Memory B cell (primary cell): ENCODE measurements at regions not wholly inside any gene's neighbourhood (a gene's known extent, or its start where the extent isn't known, plus 50 kb on each side); places are given as distances from the start of the nearest gene placed in this dataset.

ENCODE experiments used
- ATAC-seq: fragments of 150-1000 bp; cut with Tn5 transposase; 2 replicates; pipeline ENCODE4 v1.10.0; 2021; ENCODE audit warnings: low read depth, mild to moderate bottlenecking, moderate library complexity
- DNase-seq, 2 donors: peaks; one replicate each; pipeline ENCODE4 v3.0.0; 2022; ENCODE audit warnings: low spot score in 2 of 2
- H3K27ac Mint-ChIP-seq: one replicate; pipeline ENCODE4 v1.8.0; 2022; ENCODE audit warnings: mild to moderate bottlenecking, moderate library complexity, mixed read lengths
- H3K27me3 Mint-ChIP-seq: one replicate; pipeline ENCODE4 v1.8.0; 2022; ENCODE audit warnings: mixed read lengths
- H3K36me3 Mint-ChIP-seq: one replicate; pipeline ENCODE4 v1.8.0; 2022; ENCODE audit warnings: mild to moderate bottlenecking, mixed read lengths
- H3K4me1 Mint-ChIP-seq: one replicate; pipeline ENCODE4 v1.8.0; 2022; ENCODE audit warnings: mixed read lengths
- H3K4me3 Mint-ChIP-seq: one replicate; pipeline ENCODE4 v1.8.0; 2022; ENCODE audit warnings: mild to moderate bottlenecking, moderate library complexity, mixed read lengths
- H3K9me3 Mint-ChIP-seq: one replicate; pipeline ENCODE4 v1.8.0; 2022; ENCODE audit warnings: mixed read lengths

DNA sequence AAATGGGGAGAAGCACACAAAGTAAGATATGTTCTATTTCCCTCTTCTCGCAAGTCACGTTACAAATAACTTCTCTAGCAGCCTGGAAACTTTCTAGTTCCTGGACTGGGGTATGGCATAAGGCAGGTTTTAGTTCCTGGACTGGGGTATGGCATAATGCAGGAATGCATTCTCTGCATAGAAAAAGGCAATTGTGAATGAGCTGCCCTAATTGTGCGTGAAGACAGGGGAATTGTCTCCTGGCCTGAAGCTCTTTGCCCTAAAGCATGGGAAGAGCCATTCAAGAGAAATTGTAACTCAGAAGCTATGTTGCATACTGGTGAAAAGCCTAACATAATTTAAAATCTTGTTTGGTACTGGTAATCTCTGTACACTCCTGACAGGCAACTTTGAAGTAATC, 54.3 kb upstream of the CBLB start:
- Mint-ChIP-seq H3K4me1 (peaks cover 3% of the 10 kb centered on the region), H3K36me3 (peaks cover 3% of the 10 kb centered on the region), H3K27ac (no peak overlapping the region), H3K4me3 (no peak overlapping the region), H3K27me3 (no peaks in the 10 kb centered on the region), H3K9me3 (peaks cover 3% of the 10 kb centered on the region)
- DNase-seq (no peak), ATAC-seq (no peak)

DNA sequence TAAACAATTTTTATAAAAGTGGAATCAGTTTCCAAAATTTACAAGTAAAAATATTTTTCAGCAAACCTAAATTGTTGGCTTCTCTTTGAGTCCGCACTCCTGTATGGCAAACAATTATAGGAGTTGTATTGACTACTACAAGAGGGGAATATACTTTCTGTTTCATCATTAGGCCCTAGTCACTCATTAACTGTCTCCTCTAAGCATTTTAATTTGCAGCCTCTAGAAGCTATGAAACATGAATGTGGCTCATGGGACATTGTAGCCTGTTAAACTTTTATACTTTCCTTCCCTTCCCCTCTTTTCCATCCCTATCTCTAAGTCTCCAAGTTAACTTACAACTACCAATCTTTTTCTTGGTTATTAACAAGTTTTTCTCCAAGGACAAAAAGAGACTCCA, 58.9 kb upstream of the CBLB start:
- H3K27me3 Mint-ChIP-seq: no peaks in the 10 kb centered on the region
- no peak for DNase-seq
- H3K9me3 Mint-ChIP-seq: no peaks in the 10 kb centered on the region
- no peaks in the 10 kb centered on the region for H3K36me3 Mint-ChIP-seq
- peaks cover 5% of the 10 kb centered on the region for H3K4me1 Mint-ChIP-seq
- no peak overlapping the region for H3K27ac Mint-ChIP-seq
- ATAC-seq: no peak
- H3K4me3 Mint-ChIP-seq: no peak overlapping the region

DNA sequence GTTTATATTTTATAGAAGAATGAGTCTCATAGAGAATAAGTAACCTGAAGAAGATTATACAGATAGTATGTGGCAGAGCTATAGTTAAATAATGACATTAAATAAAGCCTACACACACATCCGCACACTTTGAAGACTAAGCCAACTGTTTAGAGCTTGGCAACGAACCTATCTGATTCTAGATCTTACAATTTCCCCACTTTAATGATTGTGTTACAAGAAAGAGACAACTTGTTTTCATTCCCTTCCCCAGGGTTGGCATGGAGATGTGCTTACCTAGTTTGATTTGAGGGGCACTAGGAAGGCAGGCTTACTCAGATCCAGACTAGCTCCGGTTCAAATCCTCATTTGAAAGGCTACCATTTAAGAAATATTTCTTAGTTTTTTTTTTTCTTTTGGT, 61.9 kb upstream of the CBLB start:
- no peak overlapping the region for H3K27ac Mint-ChIP-seq
- H3K36me3 Mint-ChIP-seq: no peaks in the 10 kb centered on the region
- no peak for DNase-seq

GRCh38 chr3:105931500-105931899, 62.7 kb upstream of the CBLB start:
- no peak for ATAC-seq
- H3K4me1 Mint-ChIP-seq: peaks cover 5% of the 10 kb centered on the region

More for the DNA sequence above, 61.9 kb upstream of the CBLB start:
- Mint-ChIP-seq H3K4me1 (peaks cover 5% of the 10 kb centered on the region), H3K27me3 (no peaks in the 10 kb centered on the region), H3K9me3 (no peaks in the 10 kb centered on the region), H3K4me3 (no peak overlapping the region)
- no peak for ATAC-seq

GRCh38 chr3:105933871-105934270, 65.1 kb upstream of the CBLB start:
- Mint-ChIP-seq H3K36me3 (no peaks in the 10 kb centered on the region), H3K9me3 (no peaks in the 10 kb centered on the region), H3K27me3 (no peaks in the 10 kb centered on the region), H3K4me3 (no peak overlapping the region), H3K4me1 (peaks cover 5% of the 10 kb centered on the region), H3K27ac (no peak overlapping the region)
- ATAC-seq: no peak
- no peak for DNase-seq

More at GRCh38 chr3:105931500-105931899, 62.7 kb upstream of the CBLB start:
- no peak for DNase-seq
- no peaks in the 10 kb centered on the region for H3K9me3 Mint-ChIP-seq
- no peak overlapping the region for H3K27ac Mint-ChIP-seq
- H3K4me3 Mint-ChIP-seq: no peak overlapping the region
- no peaks in the 10 kb centered on the region for H3K27me3 Mint-ChIP-seq
- H3K36me3 Mint-ChIP-seq: no peaks in the 10 kb centered on the region

DNA sequence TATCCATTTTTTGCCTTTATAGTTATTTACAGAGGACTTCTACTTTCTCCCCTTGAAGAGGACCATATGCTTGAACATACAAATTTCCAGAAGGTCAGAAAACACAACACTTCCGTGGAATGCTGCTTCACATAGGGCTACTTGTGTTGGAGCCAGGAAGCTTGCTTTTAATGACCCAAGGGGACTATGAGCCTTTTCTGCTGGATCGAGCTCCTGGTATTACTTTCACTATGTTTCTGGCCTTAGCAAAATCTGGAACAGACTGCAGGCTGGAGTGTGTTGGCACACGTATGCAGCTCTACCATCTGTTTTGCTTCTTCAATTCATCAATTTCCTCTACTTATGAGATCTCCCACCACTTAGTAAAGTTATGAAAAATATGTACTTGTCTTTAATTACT, 69.3 kb upstream of the CBLB start:
- H3K27me3 Mint-ChIP-seq: no peaks in the 10 kb centered on the region
- H3K27ac Mint-ChIP-seq: no peak overlapping the region
- H3K9me3 Mint-ChIP-seq: no peaks in the 10 kb centered on the region
- no peak for ATAC-seq
- H3K36me3 Mint-ChIP-seq: no peaks in the 10 kb centered on the region
- peaks cover 3% of the 10 kb centered on the region for H3K4me1 Mint-ChIP-seq
- H3K4me3 Mint-ChIP-seq: no peak overlapping the region
- DNase-seq: no peak

GRCh38 chr3:105938806-105939205, 70.0 kb upstream of the CBLB start:
- no peak for ATAC-seq
- Mint-ChIP-seq H3K4me1 (peaks cover 3% of the 10 kb centered on the region), H3K27me3 (no peaks in the 10 kb centered on the region), H3K4me3 (no peak overlapping the region), H3K27ac (no peak overlapping the region), H3K9me3 (no peaks in the 10 kb centered on the region), H3K36me3 (no peaks in the 10 kb centered on the region)
- DNase-seq: no peak

DNA sequence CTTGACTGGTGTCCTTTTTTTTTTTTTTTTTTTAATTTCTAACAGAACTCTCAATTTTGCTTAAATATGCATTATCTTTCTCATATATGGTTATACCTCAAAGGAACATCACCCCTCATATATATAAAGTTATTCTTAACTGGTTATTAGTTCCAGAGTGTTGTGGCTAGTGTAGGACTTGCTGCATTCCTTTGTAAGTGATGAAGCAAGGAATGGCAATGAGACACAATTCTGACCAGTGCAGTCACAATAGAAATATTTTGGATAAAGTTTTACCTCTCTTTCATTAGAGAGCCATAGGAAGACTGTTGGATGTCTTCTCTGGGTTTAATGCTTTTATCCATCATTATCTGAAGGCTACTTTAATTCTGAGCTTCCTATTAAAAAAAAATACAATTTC, 75.5 kb upstream of the CBLB start:
- Mint-ChIP-seq H3K27ac (no peak overlapping the region), H3K36me3 (no peaks in the 10 kb centered on the region), H3K9me3 (no peaks in the 10 kb centered on the region), H3K4me3 (no peak overlapping the region), H3K27me3 (no peaks in the 10 kb centered on the region), H3K4me1 (no peaks in the 10 kb centered on the region)
- DNase-seq (no peak), ATAC-seq (no peak)

- Mint-ChIP-seq H3K9me3 (no peaks in the 10 kb centered on the region), H3K27ac (no peak overlapping the region), H3K4me3 (no peak overlapping the region), H3K36me3 (no peaks in the 10 kb centered on the region), H3K4me1 (no peaks in the 10 kb centered on the region), H3K27me3 (no peaks in the 10 kb centered on the region)
- DNase-seq (no peak), ATAC-seq (no peak)
Observed at GRCh38 chr3:105944721-105945120, 75.9 kb upstream of the CBLB start.

DNA sequence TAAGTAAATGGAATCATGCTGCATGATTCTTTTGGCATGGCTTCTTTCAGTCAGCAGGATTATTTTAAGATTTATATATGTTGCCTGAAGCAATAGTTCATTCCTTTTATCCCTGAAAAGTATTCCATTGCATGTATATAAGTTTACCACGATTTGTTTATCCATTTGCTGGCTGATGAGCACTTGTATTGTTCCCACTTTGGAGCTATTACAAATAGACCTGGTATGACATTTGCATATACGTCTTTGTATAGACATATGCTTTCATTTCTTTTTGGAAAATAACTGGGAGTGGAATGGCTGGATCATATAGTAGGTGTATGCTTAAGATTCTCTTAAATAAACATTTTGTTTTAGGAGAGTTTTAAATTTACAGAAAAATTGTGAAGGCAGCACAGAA, 79.3 kb upstream of the CBLB start:
- H3K9me3 Mint-ChIP-seq: no peaks in the 10 kb centered on the region
- no peak overlapping the region for H3K4me3 Mint-ChIP-seq
- H3K36me3 Mint-ChIP-seq: no peaks in the 10 kb centered on the region
- ATAC-seq (no peak), DNase-seq (no peak)
- no peak overlapping the region for H3K27ac Mint-ChIP-seq
- no peaks in the 10 kb centered on the region for H3K27me3 Mint-ChIP-seq
- H3K4me1 Mint-ChIP-seq: peaks cover 4% of the 10 kb centered on the region

DNA sequence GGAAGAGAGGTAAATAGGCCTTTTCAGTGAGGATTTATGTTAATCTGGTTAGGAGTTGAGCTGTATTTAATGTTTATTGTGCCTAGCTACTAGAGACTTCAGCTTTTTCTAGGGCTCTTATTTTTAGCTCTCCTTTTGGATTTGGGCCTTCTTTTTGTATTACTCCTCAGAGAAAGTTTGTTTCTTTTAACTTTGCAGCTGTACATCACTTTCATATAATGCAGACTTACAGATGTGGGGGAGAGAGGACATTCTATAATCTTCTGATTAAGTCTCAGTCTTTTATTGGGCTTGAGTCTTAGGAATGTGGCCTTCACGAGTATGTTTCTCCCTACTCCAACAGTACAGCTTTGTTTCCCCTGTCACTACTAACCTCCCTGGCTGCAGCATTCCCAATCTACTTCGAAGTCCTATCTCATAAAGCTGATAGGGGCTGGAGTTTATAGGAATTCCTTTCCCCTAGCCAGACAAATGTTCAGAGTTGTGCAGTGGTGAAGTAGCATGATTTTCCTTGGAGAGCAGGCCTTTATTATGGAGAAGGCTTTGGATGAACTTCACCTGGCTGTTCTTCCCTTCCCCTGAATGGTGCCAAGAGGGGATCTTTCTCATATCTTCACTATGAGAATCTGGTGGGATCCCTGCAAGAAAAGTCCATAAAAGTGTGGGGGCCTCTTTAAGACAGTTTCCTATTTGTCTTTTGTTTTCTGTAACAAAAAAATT, 82.2 kb upstream of the CBLB start:
- no peak overlapping the region for H3K4me3 Mint-ChIP-seq
- ATAC-seq (no peak), DNase-seq (no peak)
- no peaks in the 10 kb centered on the region for H3K9me3 Mint-ChIP-seq
- H3K4me1 Mint-ChIP-seq: peaks cover 4% of the 10 kb centered on the region
- no peak overlapping the region for H3K27ac Mint-ChIP-seq
- H3K27me3 Mint-ChIP-seq: no peaks in the 10 kb centered on the region
- H3K36me3 Mint-ChIP-seq: no peaks in the 10 kb centered on the region

GRCh38 chr3:105953831-105954230, 85.0 kb upstream of the CBLB start:
- no peak for DNase-seq
- H3K4me3 Mint-ChIP-seq: no peak overlapping the region
- no peak for ATAC-seq
- peaks cover 4% of the 10 kb centered on the region for H3K4me1 Mint-ChIP-seq
- no peaks in the 10 kb centered on the region for H3K27me3 Mint-ChIP-seq
- H3K9me3 Mint-ChIP-seq: no peaks in the 10 kb centered on the region
- H3K27ac Mint-ChIP-seq: no peak overlapping the region
- H3K36me3 Mint-ChIP-seq: no peaks in the 10 kb centered on the region

GRCh38 chr3:105956306-105956705, 87.5 kb upstream of the CBLB start:
- Mint-ChIP-seq H3K4me3 (no peak overlapping the region), H3K4me1 (peaks cover 6% of the 10 kb centered on the region), H3K9me3 (peaks cover 2% of the 10 kb centered on the region), H3K36me3 (no peaks in the 10 kb centered on the region), H3K27me3 (no peaks in the 10 kb centered on the region), H3K27ac (no peak overlapping the region)
- DNase-seq (no peak), ATAC-seq (no peak)

DNA sequence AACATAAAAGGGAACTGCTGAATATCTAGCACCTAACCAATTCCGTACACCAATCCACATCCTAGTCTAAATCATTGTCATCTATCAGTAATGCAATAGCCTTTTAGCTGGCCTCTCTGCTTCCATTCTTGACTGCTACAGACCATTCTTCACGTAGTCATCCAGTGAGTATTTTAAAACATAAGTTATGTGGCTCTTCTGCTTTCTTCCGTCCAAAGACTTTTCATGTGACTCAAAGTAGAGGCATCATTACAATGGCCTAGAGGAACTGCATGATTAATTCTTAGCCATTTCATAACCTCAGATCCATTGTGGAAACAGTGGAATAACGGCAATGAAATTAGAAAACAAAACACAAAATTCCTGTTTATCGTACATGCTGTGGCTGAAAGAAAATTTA, 88.9 kb upstream of the CBLB start:
- H3K27ac Mint-ChIP-seq: no peak overlapping the region
- H3K4me3 Mint-ChIP-seq: no peak overlapping the region
- peaks cover 2% of the 10 kb centered on the region for H3K4me1 Mint-ChIP-seq
- H3K27me3 Mint-ChIP-seq: no peaks in the 10 kb centered on the region
- DNase-seq (no peak), ATAC-seq (no peak)
- no peaks in the 10 kb centered on the region for H3K36me3 Mint-ChIP-seq
- H3K9me3 Mint-ChIP-seq: peaks cover 2% of the 10 kb centered on the region

DNA sequence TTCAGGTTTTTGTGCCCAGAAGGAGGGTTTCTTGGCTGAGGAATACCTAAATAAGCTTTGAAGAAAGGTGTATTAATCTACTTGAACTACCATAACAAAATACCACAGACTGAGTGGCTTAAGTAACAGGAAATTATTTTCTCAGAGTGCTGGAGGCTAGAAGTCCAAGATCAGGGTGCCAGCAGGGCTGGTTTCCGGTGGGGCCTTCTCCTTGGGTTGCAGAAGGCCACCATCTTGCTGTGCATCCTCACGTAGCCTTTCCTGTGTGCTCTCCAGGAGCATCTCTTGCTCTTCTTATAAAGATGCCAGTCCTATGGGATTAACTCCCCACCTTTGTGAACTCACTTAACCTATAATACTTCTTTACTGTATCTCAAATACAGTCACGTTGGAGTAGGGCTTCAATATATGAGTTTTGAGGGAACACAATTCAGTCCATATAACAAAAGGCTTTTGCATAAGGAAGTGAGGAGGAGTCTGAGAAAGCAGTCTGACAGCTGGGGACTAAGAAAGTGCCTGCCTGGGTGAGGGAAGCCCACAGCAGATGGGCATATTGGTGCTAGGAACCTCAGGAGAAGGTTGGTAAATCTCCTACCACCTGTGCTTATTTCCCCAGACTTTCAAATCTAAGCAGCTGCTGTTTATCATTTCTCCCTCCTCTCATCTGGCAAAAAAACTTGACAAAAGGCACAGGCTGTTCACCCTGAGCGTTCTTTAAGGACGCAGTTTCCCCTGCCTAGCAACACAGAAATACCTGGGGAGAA, 89.6 kb upstream of the CBLB start:
- Mint-ChIP-seq H3K4me3 (no peak overlapping the region), H3K9me3 (peaks cover 2% of the 10 kb centered on the region), H3K27me3 (no peaks in the 10 kb centered on the region), H3K4me1 (peaks cover 2% of the 10 kb centered on the region), H3K36me3 (no peaks in the 10 kb centered on the region), H3K27ac (no peak overlapping the region)
- ATAC-seq (no peak), DNase-seq (no peak)
